KMS-11 (cell line): ENCODE measurements at regions not wholly inside any gene's neighbourhood (a gene's known extent, or its start where the extent isn't known, plus 50 kb on each side); places are given as distances from the start of the nearest gene placed in this dataset.

Experiments used
- H2AFZ ChIP-seq: fragments of 200-600 bp; sonication (generic); 2 replicates; pipeline ENCODE4 v1.6.1; 2016; ENCODE audit warnings: antibody characterized with exemption, mixed run types, low read depth
- H3K27ac ChIP-seq: fragments of 200-600 bp; sonication (generic); 2 replicates; pipeline ENCODE4 v1.6.1; 2016; ENCODE audit warnings: mild to moderate bottlenecking, mixed run types
- H3K27me3 ChIP-seq: fragments of 200-600 bp; sonication (generic); 2 replicates; pipeline ENCODE4 v1.6.1; 2017; ENCODE audit warnings: mild to moderate bottlenecking, low read depth, mixed run types, moderate library complexity; ENCODE audit not compliant: insufficient read depth
- H3K36me3 ChIP-seq: fragments of 200-600 bp; sonication (generic); 2 replicates; pipeline ENCODE4 v1.6.1; 2017; ENCODE audit warnings: mild to moderate bottlenecking, mixed run types; ENCODE audit not compliant: insufficient read depth
- H3K4me1 ChIP-seq: fragments of 200-600 bp; sonication (generic); 2 replicates; pipeline ENCODE4 v1.6.1; 2016; ENCODE audit warnings: mild to moderate bottlenecking, low read depth, mixed run types; ENCODE audit not compliant: poor library complexity, severe bottlenecking
- H3K4me2 ChIP-seq: fragments of 200-600 bp; sonication (generic); 2 replicates; pipeline ENCODE4 v1.7.0; 2016; ENCODE audit warnings: mild to moderate bottlenecking, mixed run types
- H3K4me3 ChIP-seq: fragments of 200-600 bp; sonication (generic); IDR thresholded peaks from 2 replicates; pipeline ENCODE4 v1.6.1; 2017; ENCODE audit warnings: low read depth, low read length, mixed read lengths; ENCODE audit not compliant: insufficient read depth
- H3K79me2 ChIP-seq: fragments of 200-600 bp; sonication (generic); 2 replicates; pipeline ENCODE4 v1.6.1; 2016; ENCODE audit warnings: low read depth, mixed run types; ENCODE audit not compliant: insufficient read depth
- H3K9ac ChIP-seq: fragments of 200-600 bp; sonication (generic); 2 replicates; pipeline ENCODE4 v1.6.1; 2016; ENCODE audit warnings: mild to moderate bottlenecking, mixed run types
- H4K20me1 ChIP-seq: fragments of 200-600 bp; sonication (generic); 2 replicates; pipeline ENCODE4 v1.6.1; 2016; ENCODE audit warnings: mild to moderate bottlenecking, mixed run types; ENCODE audit not compliant: insufficient read depth
- TF ChIP-seq, protein P1 (sequence below): fragments of 200-600 bp; sonication (generic); conservative IDR thresholded peaks from 2 replicates; pipeline ENCODE4 v1.6.1; 2017; ENCODE audit warnings: low read depth, mild to moderate bottlenecking, antibody characterized with exemption, low read length, moderate library complexity, mixed read lengths

DNA sequence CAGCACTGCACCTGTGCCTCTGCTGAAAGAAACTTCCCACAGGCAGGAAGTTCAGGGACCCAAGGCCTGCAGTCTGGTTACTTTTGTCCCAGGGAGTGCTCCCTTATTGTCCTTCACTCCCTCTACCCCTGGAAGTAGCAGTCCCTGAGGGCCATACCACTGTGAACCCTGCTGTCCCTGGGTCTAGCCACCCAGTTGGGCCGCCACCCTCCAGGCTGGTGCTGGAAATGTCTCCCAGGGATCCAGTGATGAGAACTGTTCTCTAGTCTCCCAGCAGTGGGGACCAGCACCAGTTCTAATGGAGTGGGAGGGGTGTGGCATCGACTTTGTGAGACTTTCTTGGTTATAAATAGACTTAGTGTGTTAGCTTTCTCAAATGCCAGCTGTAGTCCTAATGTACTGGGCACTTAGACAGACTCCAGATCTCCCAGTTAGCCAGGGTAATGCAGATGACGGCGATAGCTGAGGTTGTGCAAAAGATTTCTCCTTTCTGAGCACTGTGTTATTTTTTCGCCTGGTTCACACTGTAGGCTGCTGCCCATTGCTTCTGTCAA, 462.5 kb downstream of the CDH26 start:
- no peak overlapping the region for H3K9ac ChIP-seq
- no peak overlapping the region for H2AFZ ChIP-seq
- H3K27ac ChIP-seq, result no peak overlapping the region
- no peaks in the 10 kb centered on the region for H3K79me2 ChIP-seq
- no peaks in the 10 kb centered on the region for H3K36me3 ChIP-seq
- peaks cover 21% of the 10 kb centered on the region for H3K4me1 ChIP-seq
- no peaks in the 10 kb centered on the region for H4K20me1 ChIP-seq
- TF ChIP-seq, protein P1, sequence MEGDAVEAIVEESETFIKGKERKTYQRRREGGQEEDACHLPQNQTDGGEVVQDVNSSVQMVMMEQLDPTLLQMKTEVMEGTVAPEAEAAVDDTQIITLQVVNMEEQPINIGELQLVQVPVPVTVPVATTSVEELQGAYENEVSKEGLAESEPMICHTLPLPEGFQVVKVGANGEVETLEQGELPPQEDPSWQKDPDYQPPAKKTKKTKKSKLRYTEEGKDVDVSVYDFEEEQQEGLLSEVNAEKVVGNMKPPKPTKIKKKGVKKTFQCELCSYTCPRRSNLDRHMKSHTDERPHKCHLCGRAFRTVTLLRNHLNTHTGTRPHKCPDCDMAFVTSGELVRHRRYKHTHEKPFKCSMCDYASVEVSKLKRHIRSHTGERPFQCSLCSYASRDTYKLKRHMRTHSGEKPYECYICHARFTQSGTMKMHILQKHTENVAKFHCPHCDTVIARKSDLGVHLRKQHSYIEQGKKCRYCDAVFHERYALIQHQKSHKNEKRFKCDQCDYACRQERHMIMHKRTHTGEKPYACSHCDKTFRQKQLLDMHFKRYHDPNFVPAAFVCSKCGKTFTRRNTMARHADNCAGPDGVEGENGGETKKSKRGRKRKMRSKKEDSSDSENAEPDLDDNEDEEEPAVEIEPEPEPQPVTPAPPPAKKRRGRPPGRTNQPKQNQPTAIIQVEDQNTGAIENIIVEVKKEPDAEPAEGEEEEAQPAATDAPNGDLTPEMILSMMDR, result no peak
- H3K27me3 ChIP-seq, result no peaks in the 10 kb centered on the region
- H3K4me2 ChIP-seq, result no peak overlapping the region
- no peak overlapping the region for H3K4me3 ChIP-seq

- no peak overlapping the region for H3K4me2 ChIP-seq
- peaks cover 5% of the 10 kb centered on the region for H3K4me1 ChIP-seq
- no peak overlapping the region for H3K4me3 ChIP-seq
- no peaks in the 10 kb centered on the region for H3K27me3 ChIP-seq
- H2AFZ ChIP-seq, result no peak overlapping the region
- no peaks in the 10 kb centered on the region for H3K79me2 ChIP-seq
- H3K27ac ChIP-seq, result no peak overlapping the region
- no peaks in the 10 kb centered on the region for H3K36me3 ChIP-seq
- no peak overlapping the region for H3K9ac ChIP-seq
- no peaks in the 10 kb centered on the region for H4K20me1 ChIP-seq
- TF ChIP-seq, protein P1, result no peak
Measured at GRCh38 chr20:60422848-60423247, 464.6 kb downstream of the CDH26 start.

GRCh38 chr20:60424267-60424902, 466.2 kb downstream of the CDH26 start:
- no peak overlapping the region for H3K9ac ChIP-seq
- H2AFZ ChIP-seq, result no peak overlapping the region
- no peaks in the 10 kb centered on the region for H3K4me1 ChIP-seq
- H3K4me3 ChIP-seq, result no peak overlapping the region
- no peak overlapping the region for H3K27ac ChIP-seq
- no peak overlapping the region for H3K4me2 ChIP-seq
- no peaks in the 10 kb centered on the region for H3K36me3 ChIP-seq
- TF ChIP-seq, protein P1, result no peak
- H4K20me1 ChIP-seq, result no peaks in the 10 kb centered on the region
- H3K79me2 ChIP-seq, result no peaks in the 10 kb centered on the region
- no peaks in the 10 kb centered on the region for H3K27me3 ChIP-seq

GRCh38 chr20:60427516-60427915, 469.3 kb downstream of the CDH26 start:
- TF ChIP-seq, protein P1, result no peak
- H3K36me3 ChIP-seq, result no peaks in the 10 kb centered on the region
- H3K9ac ChIP-seq, result no peak overlapping the region
- no peaks in the 10 kb centered on the region for H4K20me1 ChIP-seq
- no peaks in the 10 kb centered on the region for H3K79me2 ChIP-seq
- no peak overlapping the region for H2AFZ ChIP-seq
- H3K4me3 ChIP-seq, result no peak overlapping the region
- H3K27ac ChIP-seq, result no peak overlapping the region
- H3K27me3 ChIP-seq, result no peaks in the 10 kb centered on the region
- H3K4me2 ChIP-seq, result no peak overlapping the region
- H3K4me1 ChIP-seq, result no peaks in the 10 kb centered on the region
